GM21381 (cell line): ENCODE measurements at regions not wholly inside any gene's neighbourhood (a gene's known extent, or its start where the extent isn't known, plus 50 kb on each side); places are given as distances from the start of the nearest gene placed in this dataset.
"Not testable (repeated sequence)": the region's sequence is repeated elsewhere in the genome, so short reads cannot be mapped to it uniquely, and the experiment has no call there.

Experiments used
- ATAC-seq: cut with Tn5 transposase; IDR thresholded peaks from one replicate; pipeline ENCODE4 v1.9.1; 2021; ENCODE audit warnings: mild to moderate bottlenecking, moderate library complexity; ENCODE audit not compliant: unreplicated experiment

GRCh38 chr16:6753553-6753952, 579.1 kb upstream of the RBFOX1 start:
- no peak for ATAC-seq

GRCh38 chr16:6751191-6751590, 581.5 kb upstream of the RBFOX1 start:
- no peak for ATAC-seq

- ATAC-seq, result no peak
Observed at GRCh38 chr16:6749698-6750097, 582.9 kb upstream of the RBFOX1 start.

GRCh38 chr16:6736302-6736701, 596.3 kb upstream of the RBFOX1 start:
- not testable (repeated sequence) for ATAC-seq

GRCh38 chr16:6735631-6736030, 597.0 kb upstream of the RBFOX1 start:
- ATAC-seq, result no peak

GRCh38 chr16:6732166-6732565, 600.5 kb upstream of the RBFOX1 start:
- no peak for ATAC-seq

- ATAC-seq, result no peak
Observed at GRCh38 chr16:6728381-6728780, 604.3 kb upstream of the RBFOX1 start.

GRCh38 chr16:6726621-6727020, 606.0 kb upstream of the RBFOX1 start:
- no peak for ATAC-seq

GRCh38 chr16:6725634-6726331, 606.9 kb upstream of the RBFOX1 start:
- no peak for ATAC-seq

- ATAC-seq, result not testable (repeated sequence)
Observed at GRCh38 chr16:6725206-6725605, 607.4 kb upstream of the RBFOX1 start.

- no peak for ATAC-seq
Observed at GRCh38 chr16:6722786-6723185, 609.9 kb upstream of the RBFOX1 start.

GRCh38 chr16:6714510-6714909, 618.1 kb upstream of the RBFOX1 start:
- ATAC-seq, result no peak

- no peak for ATAC-seq
Observed at GRCh38 chr16:6709736-6710135, 622.9 kb upstream of the RBFOX1 start.

- no peak for ATAC-seq
Observed at GRCh38 chr16:6708576-6709215, 623.9 kb upstream of the RBFOX1 start.

- no peak for ATAC-seq
Observed at GRCh38 chr16:6704306-6704930, 628.2 kb upstream of the RBFOX1 start.

GRCh38 chr16:6701096-6701495, 631.5 kb upstream of the RBFOX1 start:
- no peak for ATAC-seq

GRCh38 chr16:6698548-6698947, 634.1 kb upstream of the RBFOX1 start:
- no peak for ATAC-seq

- no peak for ATAC-seq
Observed at GRCh38 chr16:6695666-6696065, 637.0 kb upstream of the RBFOX1 start.

- no peak for ATAC-seq
Observed at GRCh38 chr16:6694636-6695035, 638.0 kb upstream of the RBFOX1 start.

GRCh38 chr16:6693418-6693817, 639.2 kb upstream of the RBFOX1 start:
- not testable (repeated sequence) for ATAC-seq

- ATAC-seq, result no peak
Observed at GRCh38 chr16:6692874-6693273, 639.8 kb upstream of the RBFOX1 start.

- ATAC-seq, result no peak
Observed at GRCh38 chr16:6690741-6691140, 641.9 kb upstream of the RBFOX1 start.
